Testis (tissue), 2 donors: ENCODE measurements at regions not wholly inside any gene's neighbourhood (a gene's known extent, or its start where the extent isn't known, plus 50 kb on each side); places are given as distances from the start of the nearest gene placed in this dataset.

Experiments
- CTCF ChIP-seq, 3 experiments: fragments of 450-650 bp in 2 of 3; fragments of 200-600 bp in 1 of 3; sonication (generic) in 1 of 3; IDR thresholded peaks; one replicate each; pipeline ENCODE4 v1.5.1; 2016 to 2019; ENCODE audit warnings: antibody characterized with exemption in 3 of 3, mild to moderate bottlenecking in 2 of 3, moderate library complexity in 1 of 3
- POLR2A ChIP-seq: fragments of 450-650 bp; IDR thresholded peaks from one replicate; pipeline ENCODE4 v1.6.1; 2017; ENCODE audit warnings: antibody characterized with exemption, mild to moderate bottlenecking, moderate library complexity

GRCh38 chr1:68378296-68379084 lies 71.3 kb downstream of the RPE65 start:
- TF ChIP-seq POLR2A (no peak), CTCF (IDR thresholded peaks at IDR 0.05) (no peak)
